ENCODE measurements at regions not wholly inside any gene's neighbourhood (a gene's known extent, or its start where the extent isn't known, plus 50 kb on each side); places are given as distances from the start of the nearest gene placed in this dataset.

DNA sequence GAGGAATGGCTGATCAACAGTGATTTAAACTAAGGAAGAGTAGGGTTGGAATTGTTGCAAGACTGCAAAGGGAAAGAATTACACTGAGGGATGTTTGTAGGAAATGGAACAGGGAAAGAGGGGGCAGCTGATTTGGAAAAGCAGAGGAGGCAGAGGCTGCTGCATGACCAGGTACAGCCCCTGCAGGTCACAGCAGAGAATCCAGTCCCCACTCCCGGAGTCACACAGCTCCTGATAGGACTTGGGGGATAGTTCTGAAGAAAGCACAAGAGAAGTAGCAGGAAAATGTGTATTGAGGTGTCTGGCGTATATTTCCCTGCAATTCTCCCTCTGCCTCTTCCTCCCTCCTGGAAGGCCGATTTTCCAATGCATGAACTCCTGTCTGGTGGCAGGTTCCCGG, 92.5 kb upstream of the PDE10A start:
- no peaks in the 10 kb centered on the region for H3K4me1 ChIP-seq (ENCODE audit: insufficient read depth)
- no peak overlapping the region for H2AFZ ChIP-seq
- TF ChIP-seq EZH2phosphoT487 (IDR thresholded peaks at IDR 0.05; ENCODE audit: insufficient read depth, low read depth) (no peak), EZH2 (IDR thresholded peaks at IDR 0.05; ENCODE audit: insufficient read depth, poor library complexity, severe bottlenecking) (no peak)
- H3K4me2 ChIP-seq (ENCODE audit: unreplicated experiment): no peak overlapping the region
- H3K36me3 ChIP-seq (ENCODE audit: low read depth): no peaks in the 10 kb centered on the region
- H3K9me3 ChIP-seq (ENCODE audit: low read depth): no peaks in the 10 kb centered on the region
- no peak overlapping the region for H3K9ac ChIP-seq
- no peak for DNase-seq
- no peak overlapping the region for H3K4me3 ChIP-seq
- H3K79me2 ChIP-seq (ENCODE audit: insufficient read depth): no peaks in the 10 kb centered on the region
- no peaks in the 10 kb centered on the region for H3K9me2 ChIP-seq (ENCODE audit: insufficient read depth)
- in situ Hi-C loops (cut with MboI): no loop called here
- no peak overlapping the region for H3K27ac ChIP-seq
- H3K27me3 ChIP-seq (replicated peaks; ENCODE audit: insufficient read depth): no peaks in the 10 kb centered on the region
- no peaks in the 10 kb centered on the region for H3F3A ChIP-seq (ENCODE audit: insufficient read depth)
- 6% methylated on average over 4 of the region's 4 CpGs for WGBS, 2 experiments (ENCODE audit: low coverage in 1 of 2, low lambda C conversion rate in 2 of 2, missing lambda C conversion rate in 2 of 2)
- no peaks in the 10 kb centered on the region for H4K20me1 ChIP-seq (ENCODE audit: insufficient read depth)

- in situ Hi-C loops (cut with MboI): no loop called here
- no peaks in the 10 kb centered on the region for H3K79me2 ChIP-seq (ENCODE audit: insufficient read depth)
These were observed 90.5 kb upstream of the PDE10A start for GRCh38 chr6:165753506-165753905.

GRCh38 chr6:165752451-165752850, 89.4 kb upstream of the PDE10A start:
- Histone ChIP-seq H2AFZ (no peak overlapping the region), H3F3A (ENCODE audit: insufficient read depth) (no peaks in the 10 kb centered on the region), H3K9me3 (ENCODE audit: low read depth) (no peaks in the 10 kb centered on the region), H3K36me3 (ENCODE audit: low read depth) (no peaks in the 10 kb centered on the region), H3K9ac (no peak overlapping the region), H3K4me2 (ENCODE audit: unreplicated experiment) (no peak overlapping the region), H3K4me3 (no peak overlapping the region), H3K9me2 (ENCODE audit: insufficient read depth) (no peaks in the 10 kb centered on the region), H3K27me3 (replicated peaks; ENCODE audit: insufficient read depth) (no peaks in the 10 kb centered on the region), H3K79me2 (ENCODE audit: insufficient read depth) (no peaks in the 10 kb centered on the region), H3K4me1 (ENCODE audit: insufficient read depth) (no peaks in the 10 kb centered on the region), H4K20me1 (ENCODE audit: insufficient read depth) (no peaks in the 10 kb centered on the region), H3K27ac (no peak overlapping the region)
- in situ Hi-C loops (cut with MboI): no loop called here
- TF ChIP-seq EZH2 (IDR thresholded peaks at IDR 0.05; ENCODE audit: insufficient read depth, poor library complexity, severe bottlenecking): no peak
- TF ChIP-seq EZH2phosphoT487 (IDR thresholded peaks at IDR 0.05; ENCODE audit: insufficient read depth, low read depth): no peak
- no peak for DNase-seq
- WGBS, 2 experiments (ENCODE audit: low coverage in 1 of 2, low lambda C conversion rate in 2 of 2, missing lambda C conversion rate in 2 of 2): 48 to 57% methylated on average over 3 of the region's 3 CpGs

More at GRCh38 chr6:165753506-165753905, 90.5 kb upstream of the PDE10A start:
- H3K36me3 ChIP-seq (ENCODE audit: low read depth): no peaks in the 10 kb centered on the region
- H3K9ac ChIP-seq: no peak overlapping the region
- H4K20me1 ChIP-seq (ENCODE audit: insufficient read depth): no peaks in the 10 kb centered on the region
- no peak for DNase-seq
- no peaks in the 10 kb centered on the region for H3K27me3 ChIP-seq (replicated peaks; ENCODE audit: insufficient read depth)
- no peak for TF ChIP-seq EZH2 (IDR thresholded peaks at IDR 0.05; ENCODE audit: insufficient read depth, poor library complexity, severe bottlenecking)
- no peak for TF ChIP-seq EZH2phosphoT487 (IDR thresholded peaks at IDR 0.05; ENCODE audit: insufficient read depth, low read depth)
- no peak overlapping the region for H3K4me3 ChIP-seq
- H3K4me1 ChIP-seq (ENCODE audit: insufficient read depth): no peaks in the 10 kb centered on the region
- no peaks in the 10 kb centered on the region for H3K9me2 ChIP-seq (ENCODE audit: insufficient read depth)
- H3K9me3 ChIP-seq (ENCODE audit: low read depth): no peaks in the 10 kb centered on the region
- H3K27ac ChIP-seq: no peak overlapping the region
- no peak overlapping the region for H3K4me2 ChIP-seq (ENCODE audit: unreplicated experiment)
- H3F3A ChIP-seq (ENCODE audit: insufficient read depth): no peaks in the 10 kb centered on the region
- no peak overlapping the region for H2AFZ ChIP-seq

- no peaks in the 10 kb centered on the region for H4K20me1 ChIP-seq (ENCODE audit: insufficient read depth)
- no peak overlapping the region for H3K27ac ChIP-seq
- H3K9me2 ChIP-seq (ENCODE audit: insufficient read depth): no peaks in the 10 kb centered on the region
- no peak overlapping the region for H3K4me2 ChIP-seq (ENCODE audit: unreplicated experiment)
- no peak overlapping the region for H3K9ac ChIP-seq
- H3F3A ChIP-seq (ENCODE audit: insufficient read depth): no peaks in the 10 kb centered on the region
- H3K27me3 ChIP-seq (replicated peaks; ENCODE audit: insufficient read depth): no peaks in the 10 kb centered on the region
- no peaks in the 10 kb centered on the region for H3K36me3 ChIP-seq (ENCODE audit: low read depth)
- DNase-seq: no peak
- no peak overlapping the region for H2AFZ ChIP-seq
- 50 to 58% methylated on average over 7 of the region's 7 CpGs for WGBS, 2 experiments (ENCODE audit: low coverage in 1 of 2, low lambda C conversion rate in 2 of 2, missing lambda C conversion rate in 2 of 2)
- H3K4me3 ChIP-seq: no peak overlapping the region
- H3K4me1 ChIP-seq (ENCODE audit: insufficient read depth): no peaks in the 10 kb centered on the region
- no peaks in the 10 kb centered on the region for H3K79me2 ChIP-seq (ENCODE audit: insufficient read depth)
- TF ChIP-seq EZH2phosphoT487 (IDR thresholded peaks at IDR 0.05; ENCODE audit: insufficient read depth, low read depth): no peak
- no peak for TF ChIP-seq EZH2 (IDR thresholded peaks at IDR 0.05; ENCODE audit: insufficient read depth, poor library complexity, severe bottlenecking)
- in situ Hi-C loops (cut with MboI): no loop called here
- no peaks in the 10 kb centered on the region for H3K9me3 ChIP-seq (ENCODE audit: low read depth)
These were observed 88.4 kb upstream of the PDE10A start for GRCh38 chr6:165751486-165751885.

GRCh38 chr6:165749163-165749562, 86.1 kb upstream of the PDE10A start:
- H3K36me3 ChIP-seq (ENCODE audit: low read depth): no peaks in the 10 kb centered on the region
- no peak overlapping the region for H3K4me2 ChIP-seq (ENCODE audit: unreplicated experiment)
- no peaks in the 10 kb centered on the region for H3K9me2 ChIP-seq (ENCODE audit: insufficient read depth)
- no peaks in the 10 kb centered on the region for H3K9me3 ChIP-seq (ENCODE audit: low read depth)
- H3K79me2 ChIP-seq (ENCODE audit: insufficient read depth): no peaks in the 10 kb centered on the region
- no peak overlapping the region for H2AFZ ChIP-seq
- no peaks in the 10 kb centered on the region for H3K4me1 ChIP-seq (ENCODE audit: insufficient read depth)
- H3K9ac ChIP-seq: no peak overlapping the region
- H3F3A ChIP-seq (ENCODE audit: insufficient read depth): no peaks in the 10 kb centered on the region
- no peaks in the 10 kb centered on the region for H3K27me3 ChIP-seq (replicated peaks; ENCODE audit: insufficient read depth)
- H4K20me1 ChIP-seq (ENCODE audit: insufficient read depth): no peaks in the 10 kb centered on the region
- DNase-seq: no peak
- no peak overlapping the region for H3K27ac ChIP-seq
- no peak overlapping the region for H3K4me3 ChIP-seq
- no peak for TF ChIP-seq EZH2phosphoT487 (IDR thresholded peaks at IDR 0.05; ENCODE audit: insufficient read depth, low read depth)
- in situ Hi-C loops (cut with MboI): no loop called here
